ENCODE measurements at regions not wholly inside any gene's neighbourhood (a gene's known extent, or its start where the extent isn't known, plus 50 kb on each side); places are given as distances from the start of the nearest gene placed in this dataset.

- TF ChIP-seq POLR2A (IDR thresholded peaks at IDR 0.05) (no peak), CTCF (IDR thresholded peaks at IDR 0.05) (no peak), POLR2AphosphoS5 (IDR thresholded peaks at IDR 0.05) (no peak)
Observed at GRCh38 chr12:82290415-82290814, 67.8 kb downstream of the CCDC59 start.

Measured in upper lobe of left lung (tissue), 4 donors.